WTC11 (cell line): ENCODE measurements at regions not wholly inside any gene's neighbourhood (a gene's known extent, or its start where the extent isn't known, plus 50 kb on each side); places are given as distances from the start of the nearest gene placed in this dataset.

Experiments
- ATAC-seq: fragments of 200-7000 bp; cut with Tn5 transposase; 2 replicates; pipeline ENCODE4 v1.10.0; 2021; ENCODE audit warnings: mild to moderate bottlenecking, moderate library complexity
- CTCF ChIA-PET: fragments of 300-600 bp; sonication (Branson Sonifier 250); formaldehyde crosslinking; loops from one replicate; lab custom pipeline; 2021; ENCODE audit warnings: antibody characterized with exemption; lab: Charles Lee
- POLR2A ChIA-PET: fragments of 350-600 bp; sonication (Branson Sonifier 250); formaldehyde crosslinking; loops from one replicate; lab custom pipeline; 2021; ENCODE audit warnings: antibody characterized with exemption; lab: Charles Lee
- DNase-seq: peaks from one replicate; pipeline ENCODE4 v3.0.0; 2021; ENCODE audit warnings: low spot score
- H3K27ac Mint-ChIP-seq: 2 replicates; pipeline ENCODE4 v1.8.0; 2021; ENCODE audit warnings: mixed read lengths
- H3K27me3 Mint-ChIP-seq: 2 replicates; pipeline ENCODE4 v1.8.0; 2021; ENCODE audit warnings: low read depth, mild to moderate bottlenecking, moderate library complexity, mixed read lengths
- H3K36me3 Mint-ChIP-seq: 2 replicates; pipeline ENCODE4 v1.8.0; 2021; ENCODE audit warnings: mixed read lengths
- H3K4me1 Mint-ChIP-seq: 2 replicates; pipeline ENCODE4 v1.8.0; 2022; ENCODE audit warnings: mixed read lengths
- H3K4me3 Mint-ChIP-seq: 2 replicates; pipeline ENCODE4 v1.8.0; 2021; ENCODE audit warnings: mild to moderate bottlenecking, moderate library complexity, mixed read lengths
- H3K9me3 Mint-ChIP-seq: 2 replicates; pipeline ENCODE4 v1.8.0; 2021; ENCODE audit warnings: mixed read lengths
- ATF3 ChIP-seq: sonication (generic); formaldehyde crosslinking; conservative IDR thresholded peaks from 2 replicates; pipeline ENCODE4 v1.8.1; 2022; ENCODE audit warnings: mild to moderate bottlenecking, missing genetic modification reagents
- CREM ChIP-seq: sonication (generic); formaldehyde crosslinking; IDR thresholded peaks from 2 replicates; pipeline ENCODE4 v1.8.1; 2022; ENCODE audit warnings: mild to moderate bottlenecking, missing genetic modification reagents, moderate library complexity
- E2F5 ChIP-seq: sonication (generic); formaldehyde crosslinking; IDR thresholded peaks from 2 replicates; pipeline ENCODE4 v1.8.1; 2022; ENCODE audit warnings: mild to moderate bottlenecking, moderate library complexity, missing genetic modification reagents
- ESRRA ChIP-seq: sonication (generic); formaldehyde crosslinking; IDR thresholded peaks from 2 replicates; pipeline ENCODE4 v1.8.1; 2022; ENCODE audit warnings: mild to moderate bottlenecking, missing genetic modification reagents, borderline replicate concordance
- FOXK1 ChIP-seq: sonication (generic); formaldehyde crosslinking; IDR thresholded peaks from 2 replicates; pipeline ENCODE4 v1.8.0; 2022; ENCODE audit warnings: mild to moderate bottlenecking, moderate library complexity, missing genetic modification reagents
- FOXP1 ChIP-seq: sonication (generic); formaldehyde crosslinking; IDR thresholded peaks from 2 replicates; pipeline ENCODE4 v1.8.0; 2022; ENCODE audit warnings: missing genetic modification reagents, mild to moderate bottlenecking, moderate library complexity, borderline replicate concordance
- KAT7 ChIP-seq: sonication (generic); formaldehyde crosslinking; IDR thresholded peaks from 2 replicates; pipeline ENCODE4 v1.8.1; 2023; ENCODE audit warnings: missing genetic modification reagents, mild to moderate bottlenecking, borderline replicate concordance
- MAX ChIP-seq: sonication (generic); formaldehyde crosslinking; IDR thresholded peaks from 2 replicates; pipeline ENCODE4 v1.8.0; 2022; ENCODE audit warnings: mild to moderate bottlenecking, missing genetic modification reagents
- NFATC4 ChIP-seq: fragments of 250-450 bp; sonication (Bioruptor Pico); IDR thresholded peaks from 2 replicates; pipeline ENCODE4 v1.9.0; 2021; ENCODE audit warnings: mild to moderate bottlenecking
- NFE2L1 ChIP-seq: sonication (generic); formaldehyde crosslinking; IDR thresholded peaks from 2 replicates; pipeline ENCODE4 v1.8.1; 2023; ENCODE audit warnings: missing genetic modification reagents
- NR1H2 ChIP-seq: sonication (generic); formaldehyde crosslinking; IDR thresholded peaks from 2 replicates; pipeline ENCODE4 v1.9.0; 2021; ENCODE audit warnings: mild to moderate bottlenecking, moderate library complexity, missing genetic modification reagents
- OVOL2 ChIP-seq: fragments of 250-450 bp; sonication (Bioruptor Pico); IDR thresholded peaks from 2 replicates; pipeline ENCODE4 v1.9.0; 2021; ENCODE audit warnings: mild to moderate bottlenecking, borderline replicate concordance
- PRDM15 ChIP-seq: sonication (generic); formaldehyde crosslinking; IDR thresholded peaks from 2 replicates; pipeline ENCODE4 v1.8.0; 2022; ENCODE audit warnings: missing genetic modification reagents
- PREB ChIP-seq: sonication (generic); formaldehyde crosslinking; IDR thresholded peaks from 2 replicates; pipeline ENCODE4 v1.8.1; 2022; ENCODE audit warnings: mild to moderate bottlenecking, missing genetic modification reagents, moderate library complexity, borderline replicate concordance
- RELA ChIP-seq: sonication (generic); formaldehyde crosslinking; IDR thresholded peaks from 2 replicates; pipeline ENCODE4 v1.8.1; 2022; ENCODE audit warnings: missing genetic modification reagents, mild to moderate bottlenecking, borderline replicate concordance
- SMAD3 ChIP-seq: sonication (generic); formaldehyde crosslinking; IDR thresholded peaks from 2 replicates; pipeline ENCODE4 v1.8.0; 2022; ENCODE audit warnings: missing genetic modification reagents, mild to moderate bottlenecking, borderline replicate concordance
- SOX15 ChIP-seq: fragments of 250-450 bp; sonication (Bioruptor Pico); IDR thresholded peaks from 2 replicates; pipeline ENCODE4 v1.9.0; 2021; ENCODE audit warnings: mild to moderate bottlenecking
- ZNF138 ChIP-seq: sonication (generic); formaldehyde crosslinking; conservative IDR thresholded peaks from 2 replicates; pipeline ENCODE4 v1.8.1; 2022; ENCODE audit warnings: mild to moderate bottlenecking, moderate library complexity, missing genetic modification reagents
- ZNF317 ChIP-seq: sonication (generic); formaldehyde crosslinking; IDR thresholded peaks from 2 replicates; pipeline ENCODE4 v1.8.1; 2023; ENCODE audit warnings: low read depth, mild to moderate bottlenecking, moderate library complexity, missing genetic modification reagents, borderline replicate concordance
- ZNF423 ChIP-seq: fragments of 250-450 bp; sonication (Bioruptor Pico); IDR thresholded peaks from 2 replicates; pipeline ENCODE4 v2.1.2; 2022; ENCODE audit warnings: mild to moderate bottlenecking, moderate library complexity
- ZNF425 ChIP-seq: fragments of 250-450 bp; sonication (Bioruptor Pico); conservative IDR thresholded peaks from 2 replicates; pipeline ENCODE4 v1.9.0; 2021; ENCODE audit warnings: mild to moderate bottlenecking
- TF ChIP-seq, protein P1 (sequence below): sonication (generic); formaldehyde crosslinking; IDR thresholded peaks from 2 replicates; pipeline ENCODE4 v1.8.1; 2023; ENCODE audit warnings: mild to moderate bottlenecking, moderate library complexity, missing genetic modification reagents

DNA sequence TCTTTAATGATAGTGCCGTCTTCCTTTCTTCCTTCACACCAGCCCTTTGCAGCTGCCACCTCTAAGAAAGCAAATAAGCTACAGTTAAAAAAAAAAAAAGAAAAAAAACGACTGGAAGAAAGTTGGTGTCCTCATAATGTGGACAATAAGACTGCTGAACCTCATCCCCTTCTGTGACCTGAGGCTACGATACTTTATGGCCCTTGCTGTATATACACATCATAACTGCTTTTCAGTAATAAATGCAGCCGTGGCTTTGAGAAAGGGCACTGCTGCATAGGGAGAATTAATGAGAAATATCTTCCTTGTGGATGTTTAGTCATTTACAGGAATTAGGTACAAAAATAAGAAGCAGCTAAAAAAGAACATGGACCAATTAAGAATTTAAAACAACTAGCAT lies 333.8 kb upstream of the ADGRL2 start (continued):
- TF ChIP-seq ZNF425 (CRISPR knock-in tag) (no peak), NR1H2 (no peak), CREM (CRISPR knock-in tag) (no peak), SMAD3 (CRISPR knock-in tag) (no peak), NFE2L1 (CRISPR knock-in tag) (no peak), ZNF138 (CRISPR knock-in tag) (no peak), E2F5 (CRISPR knock-in tag) (no peak)
- TF ChIP-seq, all 79 proteins: peak for 0

- no peak for DNase-seq
- Mint-ChIP-seq H3K4me1 (peaks cover 17% of the 10 kb centered on the region), H3K27me3 (no peaks in the 10 kb centered on the region), H3K9me3 (peaks cover 8% of the 10 kb centered on the region; the same call in 1 of the 2 replicates), H3K27ac (no peak overlapping the region), H3K36me3 (no peaks in the 10 kb centered on the region), H3K4me3 (no peak overlapping the region)
- no peak for ATAC-seq
- no peak for TF ChIP-seq FOXP1
- ChIA-PET CTCF (no interaction called here), POLR2A (no interaction called here)
Measured at GRCh38 chr1:81463936-81464837, 336.5 kb upstream of the ADGRL2 start.

DNA sequence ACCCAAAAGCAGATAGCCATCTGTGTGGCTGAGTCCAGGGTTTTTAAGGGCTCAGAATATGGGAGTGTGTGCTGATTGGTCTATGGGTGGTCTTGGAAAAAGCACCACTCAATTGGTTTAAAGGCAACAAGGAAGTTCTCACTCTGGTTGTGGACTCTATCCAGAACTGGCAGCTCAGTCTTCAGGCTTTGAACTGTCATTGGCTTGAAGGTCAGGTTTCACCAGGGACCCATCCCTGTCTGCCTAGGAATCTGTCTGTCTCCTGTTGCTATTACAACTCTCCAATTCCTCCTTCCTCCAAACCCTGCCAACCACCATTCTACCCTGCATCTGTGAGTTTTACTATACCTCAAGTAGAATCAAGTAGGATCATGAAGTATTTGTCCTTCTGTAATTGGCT lies 341.7 kb upstream of the ADGRL2 start:
- ATAC-seq (no peak), DNase-seq (no peak)
- no peaks in the 10 kb centered on the region for H3K27me3 Mint-ChIP-seq
- peaks cover 15% of the 10 kb centered on the region for H3K4me1 Mint-ChIP-seq
- peaks cover 8% of the 10 kb centered on the region; the same call in 1 of the 2 replicates for H3K9me3 Mint-ChIP-seq
- ChIA-PET CTCF (no interaction called here), POLR2A (no interaction called here)
- H3K36me3 Mint-ChIP-seq: no peaks in the 10 kb centered on the region
- no peak overlapping the region for H3K27ac Mint-ChIP-seq
- H3K4me3 Mint-ChIP-seq: no peak overlapping the region
- no peak for TF ChIP-seq FOXK1 (CRISPR knock-in tag)
- no peak for TF ChIP-seq ZNF317
- TF ChIP-seq KAT7 (CRISPR knock-in tag): no peak
- TF ChIP-seq NFE2L1 (CRISPR knock-in tag): no peak
- TF ChIP-seq, protein P1, sequence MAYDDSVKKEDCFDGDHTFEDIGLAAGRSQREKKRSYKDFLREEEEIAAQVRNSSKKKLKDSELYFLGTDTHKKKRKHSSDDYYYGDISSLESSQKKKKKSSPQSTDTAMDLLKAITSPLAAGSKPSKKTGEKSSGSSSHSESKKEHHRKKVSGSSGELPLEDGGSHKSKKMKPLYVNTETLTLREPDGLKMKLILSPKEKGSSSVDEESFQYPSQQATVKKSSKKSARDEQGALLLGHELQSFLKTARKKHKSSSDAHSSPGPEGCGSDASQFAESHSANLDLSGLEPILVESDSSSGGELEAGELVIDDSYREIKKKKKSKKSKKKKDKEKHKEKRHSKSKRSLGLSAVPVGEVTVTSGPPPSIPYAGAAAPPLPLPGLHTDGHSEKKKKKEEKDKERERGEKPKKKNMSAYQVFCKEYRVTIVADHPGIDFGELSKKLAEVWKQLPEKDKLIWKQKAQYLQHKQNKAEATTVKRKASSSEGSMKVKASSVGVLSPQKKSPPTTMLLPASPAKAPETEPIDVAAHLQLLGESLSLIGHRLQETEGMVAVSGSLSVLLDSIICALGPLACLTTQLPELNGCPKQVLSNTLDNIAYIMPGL (CRISPR knock-in tag): no peak
- no peak for TF ChIP-seq NFATC4
- TF ChIP-seq ATF3: no peak
- TF ChIP-seq SOX15 (CRISPR knock-in tag): no peak
- no peak for TF ChIP-seq PRDM15
- TF ChIP-seq ESRRA (CRISPR knock-in tag): no peak
- no peak for TF ChIP-seq PREB
- TF ChIP-seq SMAD3 (CRISPR knock-in tag): no peak
- TF ChIP-seq RELA (CRISPR knock-in tag): no peak
- TF ChIP-seq ZNF423: no peak
- no peak for TF ChIP-seq MAX
- no peak for TF ChIP-seq OVOL2 (CRISPR knock-in tag)
